GM21717 (cell line): ENCODE measurements at regions not wholly inside any gene's neighbourhood (a gene's known extent, or its start where the extent isn't known, plus 50 kb on each side); places are given as distances from the start of the nearest gene placed in this dataset.

ENCODE experiments used
- ATAC-seq: cut with Tn5 transposase; IDR thresholded peaks from one replicate; pipeline ENCODE4 v1.9.1; 2021; ENCODE audit warnings: mild to moderate bottlenecking, moderate library complexity; ENCODE audit not compliant: unreplicated experiment

DNA sequence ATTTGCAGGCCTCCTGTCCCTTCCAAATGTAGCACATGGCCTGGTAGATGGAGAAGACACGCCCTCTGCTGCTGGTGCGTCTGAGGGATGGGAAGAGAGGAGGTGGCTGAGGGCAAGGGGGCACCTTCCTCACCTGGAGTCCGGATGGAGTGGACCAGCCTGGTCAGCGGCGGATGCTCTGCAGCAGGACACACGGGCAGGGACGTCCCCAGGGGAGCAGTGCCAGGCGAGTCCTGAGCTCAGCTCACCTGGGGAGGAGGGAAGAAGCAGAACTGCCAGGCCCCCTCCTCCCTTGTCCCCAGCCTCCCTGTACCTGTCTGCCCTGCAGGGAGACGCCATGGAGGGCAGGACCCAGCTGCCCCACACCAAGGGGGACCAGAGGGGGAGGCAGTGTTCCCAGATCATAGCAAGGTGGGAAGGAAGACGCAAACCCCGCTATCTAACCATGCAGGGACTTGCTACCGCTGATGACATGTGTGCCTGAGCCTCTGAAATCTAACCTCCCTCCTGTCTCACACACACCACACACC, 1495.9 kb downstream of the BRD1 start:
- ATAC-seq, result no peak

DNA sequence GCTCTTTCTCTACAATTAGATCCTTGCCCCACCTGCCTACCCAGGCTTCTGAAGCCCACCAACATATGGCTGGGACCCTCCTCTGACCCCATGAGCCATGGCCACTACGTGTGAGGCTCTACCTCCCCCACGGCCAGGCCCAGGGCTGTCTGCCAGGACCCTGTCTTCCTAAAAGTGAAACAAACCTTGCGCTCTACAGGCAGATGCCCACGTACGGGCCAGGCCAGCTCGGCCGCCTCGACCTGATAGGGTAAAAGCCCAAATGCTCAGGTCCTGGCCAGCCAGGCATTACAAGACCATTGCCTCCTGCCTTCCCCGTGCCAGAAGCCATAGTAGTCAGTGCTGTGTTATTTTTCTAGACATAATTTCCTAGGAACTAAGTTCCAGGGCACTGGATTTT, 1496.4 kb downstream of the BRD1 start:
- no peak for ATAC-seq

DNA sequence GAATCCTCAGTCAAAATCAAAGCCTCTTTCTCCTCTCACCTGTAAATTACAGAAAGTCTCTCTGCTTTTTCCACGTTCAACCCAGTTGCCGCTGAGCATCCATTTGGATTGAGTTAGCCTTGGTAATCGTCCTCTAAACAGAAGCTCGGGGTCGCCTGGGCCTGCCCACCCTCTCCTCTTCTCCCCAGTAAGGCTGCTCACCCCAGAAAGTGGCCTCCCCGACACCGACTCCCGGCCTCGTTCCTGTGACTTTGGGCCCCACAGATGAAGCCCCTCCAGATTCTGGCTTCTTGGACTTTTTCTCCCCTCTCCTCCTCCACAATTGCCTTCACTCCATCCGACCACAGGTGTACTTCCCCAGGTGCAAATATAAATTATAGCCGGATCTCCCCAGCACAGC, 1500.0 kb downstream of the BRD1 start:
- ATAC-seq, result no peak

DNA sequence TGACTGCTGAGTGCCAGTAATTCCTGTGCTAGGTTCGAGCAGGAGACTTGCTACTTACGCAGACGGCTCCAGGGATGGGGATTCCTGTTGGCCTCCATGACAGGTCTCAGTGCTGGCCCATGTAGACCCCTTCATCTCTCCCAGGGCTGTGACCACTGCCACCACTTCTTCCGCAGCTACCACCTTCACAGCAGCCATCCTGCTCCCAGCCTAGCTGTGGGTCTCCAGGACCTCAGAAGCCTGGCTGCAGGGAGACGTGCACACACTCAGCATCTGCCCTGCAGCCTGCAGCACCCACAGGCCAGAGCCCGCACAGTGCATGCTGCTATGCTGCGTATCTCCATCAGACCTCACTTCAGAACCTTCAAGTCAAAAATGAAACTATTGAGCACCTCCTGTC, 1503.9 kb downstream of the BRD1 start:
- no peak for ATAC-seq

DNA sequence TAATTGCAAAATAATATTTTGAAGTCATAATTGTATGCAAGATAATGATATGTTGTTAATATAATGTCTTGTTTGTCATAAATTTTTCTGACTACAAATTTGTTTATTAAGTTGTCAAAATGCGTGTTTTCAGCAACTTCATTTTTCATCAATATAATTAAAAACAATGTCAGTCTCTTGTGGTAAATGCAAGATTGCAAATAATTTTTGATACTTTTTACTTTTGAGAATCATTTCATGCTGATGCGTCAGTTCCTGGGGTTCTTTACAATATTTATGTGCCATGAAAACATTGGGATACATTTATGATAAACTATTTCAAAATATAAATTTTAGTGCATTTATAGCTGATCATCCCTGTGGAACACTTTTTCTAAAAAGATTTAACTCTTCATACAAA, 1504.8 kb downstream of the BRD1 start:
- ATAC-seq, result no peak

DNA sequence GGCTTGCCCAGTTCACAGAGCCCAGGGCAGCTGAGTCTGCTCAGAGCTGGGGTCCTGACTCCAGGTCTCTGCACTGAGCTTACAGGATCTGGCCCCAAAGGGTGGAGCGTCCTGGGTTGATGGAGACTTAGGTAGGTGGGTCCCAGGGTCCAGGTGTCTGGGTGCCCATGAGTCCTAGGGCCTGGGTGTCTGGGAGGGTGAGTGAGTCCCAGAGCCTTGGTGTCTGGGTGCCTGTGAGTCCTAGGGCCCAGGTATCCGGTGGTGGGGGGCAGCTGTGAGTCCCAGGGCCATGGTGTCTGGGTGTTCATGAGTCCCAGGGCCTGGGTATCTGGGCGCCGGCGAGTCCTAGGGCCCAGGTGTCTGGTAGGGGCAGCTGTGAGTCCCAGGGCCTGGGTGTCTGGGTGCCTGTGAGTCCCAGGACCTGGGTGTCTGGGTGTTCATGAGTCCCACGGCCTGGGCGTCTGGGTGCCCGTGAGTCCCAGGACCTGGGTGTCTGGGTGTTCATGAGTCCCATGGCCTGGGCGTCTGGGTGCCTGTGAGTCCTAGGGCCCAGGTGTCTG, 1505.6 kb downstream of the BRD1 start:
- no peak for ATAC-seq

DNA sequence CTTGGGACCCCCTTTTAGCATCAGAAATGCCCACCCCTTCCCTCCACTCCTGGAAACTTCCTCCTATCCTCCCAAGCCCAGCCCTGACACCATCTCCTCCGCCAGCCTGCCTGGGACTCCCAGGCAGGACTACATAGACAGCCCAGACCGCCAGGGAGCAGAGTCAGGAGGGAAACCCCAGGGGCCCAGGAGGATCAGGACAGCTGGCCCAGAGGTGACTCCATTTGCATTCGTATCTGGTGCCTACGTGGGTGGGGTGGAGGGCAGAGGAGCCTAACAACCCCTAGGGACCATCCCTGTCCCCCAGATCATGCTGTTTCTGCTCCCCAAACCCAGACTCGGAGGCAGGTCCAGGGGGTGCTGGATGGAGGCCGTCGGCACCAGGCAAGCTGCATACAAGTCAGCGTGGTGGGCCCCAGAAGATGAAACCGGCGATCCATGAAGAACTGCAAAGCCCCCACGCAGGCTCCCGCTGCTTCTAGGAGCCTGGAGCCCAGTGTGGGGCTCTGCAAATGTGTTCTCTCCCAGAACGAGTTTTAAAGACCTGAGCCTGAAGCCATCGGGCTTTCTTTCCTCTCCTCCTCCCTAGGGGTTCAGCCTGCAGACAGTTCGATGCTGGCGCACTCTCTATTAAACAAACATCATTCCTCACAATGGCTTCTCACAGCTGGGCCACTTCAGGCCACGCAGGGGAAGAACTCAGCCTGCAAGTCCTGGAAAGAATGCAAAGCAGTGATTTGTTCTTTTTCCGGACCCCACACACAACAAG, 1506.8 kb downstream of the BRD1 start:
- no peak for ATAC-seq

DNA sequence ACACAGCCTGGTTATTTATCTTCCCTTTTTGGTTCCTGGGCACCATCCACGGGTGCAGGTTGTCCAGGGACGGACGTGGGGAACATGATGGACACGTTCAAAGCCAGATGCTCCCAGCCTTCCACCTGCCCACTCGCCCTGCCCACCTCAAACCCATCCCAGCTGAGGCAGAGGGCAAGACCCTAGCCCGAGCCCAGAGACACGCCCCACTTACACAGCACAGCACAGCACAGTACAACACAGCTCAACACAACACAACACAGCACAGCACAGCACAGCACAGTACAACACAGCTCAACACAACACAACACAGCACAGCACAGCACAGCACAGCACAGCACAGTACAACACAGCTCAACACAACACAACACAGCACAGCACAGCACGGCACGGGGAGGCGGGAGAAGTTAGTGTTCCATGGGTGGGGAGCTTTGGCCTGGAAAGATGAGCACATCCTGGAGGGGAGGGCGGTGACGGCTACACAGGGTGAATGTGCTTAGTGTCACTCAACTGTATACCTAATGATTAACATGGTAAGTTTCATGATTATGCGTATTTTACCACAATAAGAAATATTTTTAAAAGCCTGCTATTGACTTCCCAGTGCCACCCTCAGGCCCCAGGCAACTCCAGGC, 1507.5 kb downstream of the BRD1 start:
- ATAC-seq, result no peak

DNA sequence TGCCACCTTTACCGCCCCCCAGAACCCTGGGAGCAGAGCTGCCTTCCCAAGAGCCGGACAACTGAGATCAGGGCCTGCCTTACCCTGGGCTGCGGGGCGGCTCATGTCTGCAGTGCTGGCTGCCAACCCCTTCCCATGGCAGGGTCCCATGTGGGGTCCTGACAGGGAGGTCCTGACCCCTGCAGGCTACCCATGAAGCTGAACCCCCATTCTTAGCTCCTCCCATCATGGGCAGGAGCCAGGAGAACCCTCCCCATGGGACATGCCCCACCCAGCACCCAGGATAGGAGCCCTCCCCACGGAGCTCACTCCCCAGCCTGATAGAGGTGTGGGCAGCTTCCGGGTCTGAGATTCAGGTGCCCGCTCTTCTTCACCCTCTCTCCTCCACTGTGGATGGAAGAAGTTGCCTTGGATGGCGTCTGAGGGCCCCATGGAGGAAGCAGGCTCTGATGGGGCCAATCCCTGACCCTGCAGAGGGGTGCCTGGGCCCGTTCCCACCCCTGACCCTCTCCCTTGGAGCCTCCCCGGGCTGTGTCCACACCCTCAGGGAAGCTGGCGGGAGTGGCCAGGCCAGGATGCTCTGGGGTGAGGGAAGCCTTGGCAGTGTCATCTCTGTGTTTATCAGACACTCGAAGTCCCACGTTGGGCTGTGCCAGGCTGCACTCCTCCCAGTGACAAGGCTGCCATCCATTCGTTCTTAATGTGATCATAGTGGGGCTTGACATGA, 1508.2 kb downstream of the BRD1 start:
- no peak for ATAC-seq

DNA sequence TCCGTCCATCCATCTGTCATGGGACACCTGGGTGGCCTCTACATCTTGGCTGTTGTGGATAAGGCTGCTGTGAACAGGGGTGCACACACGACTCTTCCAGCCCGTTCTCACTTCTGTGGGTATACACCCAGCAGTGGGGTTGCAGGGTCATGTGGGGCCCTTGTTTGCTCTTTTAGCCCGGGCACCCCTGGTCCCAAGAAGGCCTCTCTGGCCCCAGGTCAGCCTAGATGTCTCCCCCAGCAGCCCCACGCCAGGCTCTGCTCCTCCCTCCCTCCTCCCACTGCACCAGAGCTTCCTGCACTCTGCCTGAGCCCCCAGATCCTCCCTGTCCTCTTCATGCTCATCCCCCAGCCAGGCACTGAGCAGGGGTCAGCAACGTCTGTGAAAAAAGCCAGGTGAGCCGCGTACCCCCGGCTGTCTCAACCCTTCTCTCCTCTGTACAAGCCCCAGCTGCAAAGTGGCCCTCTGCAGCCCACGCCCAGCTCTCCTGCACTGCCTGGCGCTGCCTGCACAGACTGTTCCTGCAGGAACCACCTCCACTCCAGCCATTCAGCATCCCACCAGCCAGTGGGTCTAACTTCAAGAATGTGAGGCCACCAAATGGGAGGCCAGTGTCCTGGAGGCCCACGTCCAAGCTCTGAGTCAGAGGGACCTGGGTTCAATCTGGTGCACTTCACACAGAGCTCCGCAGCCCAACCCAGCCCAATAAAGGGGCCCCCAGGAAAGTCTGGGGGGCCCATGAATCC, 1508.9 kb downstream of the BRD1 start:
- ATAC-seq, result no peak

DNA sequence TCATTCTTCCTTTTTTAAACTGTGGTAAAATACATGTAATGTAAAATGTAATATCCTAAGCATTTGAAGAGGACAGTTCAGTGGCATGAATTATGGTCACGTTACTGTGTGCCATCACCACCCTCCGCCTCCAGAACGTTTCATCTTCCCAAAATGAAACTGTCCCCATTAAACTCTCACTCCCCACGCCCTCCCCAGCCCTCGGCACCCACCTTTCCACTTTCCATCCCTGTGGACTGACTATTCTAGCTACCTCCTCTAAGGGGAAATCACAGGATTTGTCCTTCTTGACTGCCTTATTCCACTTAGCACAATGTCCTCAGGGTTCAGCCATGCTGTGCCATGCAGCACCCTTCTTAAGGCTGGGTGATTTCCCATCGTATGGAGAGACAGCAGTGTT, 1509.5 kb downstream of the BRD1 start:
- no peak for ATAC-seq

DNA sequence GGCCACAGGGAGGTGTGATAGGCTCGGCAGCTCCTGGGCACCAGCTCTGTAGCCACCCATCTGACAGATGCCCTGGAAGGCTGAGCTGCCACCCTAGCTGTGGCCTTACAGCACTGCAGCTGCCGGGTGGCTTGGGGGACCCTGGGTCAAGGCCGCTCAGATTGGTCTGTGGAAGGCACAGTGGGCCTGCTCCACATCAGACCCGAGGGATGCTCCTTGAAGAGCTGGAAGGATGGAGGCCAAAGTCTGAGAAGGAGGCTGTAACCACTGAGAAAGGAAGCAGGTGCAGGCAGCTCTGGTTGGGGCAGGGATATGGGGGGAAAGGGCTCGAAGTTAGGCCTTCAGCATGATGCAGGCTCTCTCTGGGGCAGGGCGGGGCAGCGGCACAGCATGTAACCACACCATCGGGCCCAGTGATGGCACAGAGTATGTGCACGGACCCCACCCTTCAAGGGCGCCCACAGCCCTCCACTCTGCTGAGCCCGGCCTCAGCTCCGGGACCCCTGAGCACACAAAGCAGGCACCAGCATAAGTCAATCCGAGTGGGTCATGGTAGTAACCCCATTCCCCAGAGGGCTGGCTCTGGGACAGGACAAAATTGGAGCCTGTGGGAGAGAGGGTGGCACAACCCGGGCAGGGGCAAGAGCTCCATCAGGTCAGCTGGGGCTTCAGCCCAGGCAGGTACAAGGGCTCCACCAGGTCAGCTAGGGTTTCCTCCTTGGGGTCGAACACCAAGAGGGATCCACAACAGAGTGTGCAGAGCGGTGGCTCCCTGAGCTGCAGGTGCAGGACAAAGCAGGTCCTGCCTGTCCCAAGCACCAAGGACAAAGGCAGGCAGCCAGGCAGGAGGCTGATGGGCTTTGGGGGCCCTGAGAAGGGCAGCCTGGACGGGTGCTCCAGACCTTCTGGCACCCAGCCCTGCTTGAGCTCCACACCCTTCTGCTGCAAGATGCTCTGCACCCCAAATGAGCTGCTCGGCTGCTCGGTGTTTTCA, 1511.1 kb downstream of the BRD1 start:
- no peak for ATAC-seq

DNA sequence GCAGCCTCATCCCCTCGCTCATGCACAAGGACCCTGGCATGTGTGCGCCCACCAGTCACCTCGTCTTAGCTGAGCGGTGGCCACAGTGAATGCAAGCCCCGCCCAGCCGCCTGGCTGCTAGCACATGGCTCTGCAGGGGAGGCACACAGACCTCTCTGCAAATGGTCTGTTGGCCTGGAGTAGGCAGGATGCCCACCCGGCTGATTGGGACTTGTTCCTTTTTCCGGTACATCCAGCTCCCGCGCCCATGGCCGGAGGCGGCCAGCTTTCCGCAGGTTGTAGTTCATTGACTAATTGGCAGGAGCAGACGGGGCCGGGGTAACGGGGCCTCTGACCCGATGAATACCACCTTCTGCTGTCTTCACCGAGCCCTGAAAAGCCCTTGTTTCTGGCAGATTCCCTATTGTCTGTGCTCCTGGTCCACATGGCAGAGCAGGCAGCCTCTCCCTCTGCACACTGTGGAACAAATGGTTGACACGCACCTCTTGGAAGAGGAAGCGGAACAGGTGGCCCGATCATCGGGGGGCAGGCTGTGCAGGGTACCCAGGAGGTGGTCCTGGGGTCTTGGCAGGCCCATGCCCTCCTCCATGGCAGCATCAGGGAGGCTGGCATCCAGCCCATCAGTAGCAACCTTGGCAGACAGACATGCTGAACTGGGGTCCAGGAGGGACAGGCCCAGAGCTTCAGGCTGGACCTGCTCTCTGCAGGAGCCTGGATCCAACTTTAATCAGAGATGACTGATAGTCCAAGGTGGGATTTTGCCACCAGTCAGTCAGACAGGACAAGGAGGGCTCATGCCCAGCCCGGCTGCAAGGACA, 1512.0 kb downstream of the BRD1 start:
- ATAC-seq, result no peak

DNA sequence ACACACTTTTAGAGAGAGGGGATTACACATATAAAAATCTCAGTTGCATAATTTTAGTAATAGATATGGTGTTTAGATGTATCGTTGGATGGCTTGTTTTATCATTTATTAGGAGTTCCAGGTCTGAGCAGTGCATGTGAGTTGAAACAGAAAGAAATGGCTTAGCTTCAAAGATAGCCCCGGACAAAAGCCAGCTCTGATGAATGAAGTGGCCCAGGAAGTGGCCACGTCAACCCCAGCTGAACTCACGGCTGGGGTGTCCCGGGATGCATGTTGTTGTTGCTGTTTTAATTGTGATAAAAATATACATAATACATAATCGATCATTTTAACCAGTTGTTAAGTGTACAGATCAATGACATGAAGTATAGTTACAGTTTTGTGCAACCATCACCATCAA, 1513.6 kb downstream of the BRD1 start:
- no peak for ATAC-seq

DNA sequence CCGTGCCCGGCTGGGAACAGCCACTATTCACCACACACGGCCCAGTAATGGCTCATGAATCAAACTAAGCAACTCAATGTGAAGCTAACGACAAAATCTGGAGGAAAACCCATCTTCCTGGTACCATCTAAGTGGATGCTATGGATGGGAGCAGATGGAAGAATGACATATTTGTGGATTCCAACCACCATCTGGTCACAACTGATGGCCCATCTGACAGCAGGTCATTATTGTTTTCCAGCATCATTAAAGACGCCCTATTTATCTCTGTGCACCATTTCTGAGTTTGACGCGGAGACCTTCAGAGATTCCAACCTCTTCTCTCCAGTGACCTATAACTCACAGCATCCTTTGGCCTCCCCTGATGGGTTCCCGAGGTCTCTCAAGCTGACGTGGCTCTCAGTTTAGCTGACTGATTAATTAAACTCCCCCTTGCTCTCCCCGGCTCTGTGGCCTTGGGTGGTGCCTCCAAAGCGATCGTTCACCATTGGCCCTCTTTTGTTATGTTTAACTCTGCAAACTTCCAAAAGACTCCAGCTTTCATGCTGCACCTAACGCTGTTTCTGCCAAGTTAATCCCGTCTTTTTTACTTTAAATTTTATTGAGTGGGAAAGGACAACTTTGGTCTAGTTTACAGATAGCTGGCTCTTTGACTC, 1514.4 kb downstream of the BRD1 start:
- no peak for ATAC-seq

DNA sequence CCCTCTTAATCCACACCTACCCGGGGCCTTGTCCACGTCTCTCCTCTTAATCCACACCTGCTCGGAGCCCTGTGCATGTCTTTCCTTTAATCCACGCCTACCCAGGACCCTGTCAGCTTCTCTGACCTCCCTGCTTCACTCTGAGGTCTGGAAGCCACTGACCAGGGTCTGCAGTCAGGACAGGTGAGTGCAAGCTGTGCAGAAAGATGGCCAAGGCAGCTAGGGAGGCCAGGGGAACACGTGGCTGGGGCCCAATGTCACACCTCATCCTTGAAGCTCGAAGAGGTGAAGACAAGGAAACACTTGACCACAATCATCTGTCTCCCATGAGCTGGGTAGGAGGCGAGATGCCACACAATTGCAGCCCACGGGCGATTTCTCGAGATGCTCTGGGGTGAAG, 1516.9 kb downstream of the BRD1 start:
- ATAC-seq, result no peak

DNA sequence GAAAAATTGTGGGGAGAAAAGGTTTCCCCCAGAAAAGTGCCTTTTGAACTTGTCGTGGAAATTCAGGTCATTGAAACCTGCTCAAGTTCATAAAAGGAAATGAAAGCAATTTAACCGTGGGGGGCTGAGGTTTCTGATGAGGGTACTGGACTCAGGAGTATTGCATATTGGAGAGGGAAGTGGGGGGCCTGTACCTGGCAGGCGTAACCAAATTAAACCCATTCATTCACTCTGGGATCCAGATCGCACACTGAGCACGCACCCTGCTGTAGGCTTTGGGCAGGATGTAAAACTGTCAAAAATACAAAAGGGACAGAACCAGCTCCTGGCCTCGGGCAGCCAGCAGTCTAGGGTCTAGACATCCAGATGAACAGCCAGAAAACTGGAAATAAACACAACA, 1517.4 kb downstream of the BRD1 start:
- no peak for ATAC-seq

DNA sequence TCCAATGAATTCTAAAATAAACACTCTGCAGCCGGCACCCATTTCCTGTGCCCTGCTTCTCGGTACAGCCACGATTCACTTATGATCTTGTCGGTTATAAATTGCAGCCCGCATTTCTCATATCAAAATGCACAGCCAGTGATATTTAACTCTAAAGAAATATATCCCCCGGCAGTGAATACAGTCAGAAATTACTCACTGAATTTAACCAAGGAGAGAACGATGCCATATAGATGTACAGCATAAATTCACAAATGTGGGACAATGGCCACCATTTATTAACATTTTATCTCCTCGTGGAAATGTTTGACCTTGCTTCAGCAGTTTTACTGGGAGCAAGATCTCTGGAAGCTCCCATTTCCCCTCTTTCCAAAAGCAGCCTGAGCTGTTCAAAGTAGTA, 1517.8 kb downstream of the BRD1 start:
- ATAC-seq, result no peak
